ENCODE measurements at regions not wholly inside any gene's neighbourhood (a gene's known extent, or its start where the extent isn't known, plus 50 kb on each side); places are given as distances from the start of the nearest gene placed in this dataset.

GRCh38 chr10:43760514-43760913, 111.8 kb upstream of the ZNF32 start:
- Histone ChIP-seq H3K36me3 (ENCODE audit: control insufficient read depth, insufficient read depth, low read length) (no peaks in the 10 kb centered on the region), H3K27me3 (ENCODE audit: control insufficient read depth, insufficient read depth, low read length) (no peaks in the 10 kb centered on the region), H3K4me3 (ENCODE audit: low read depth, low read length) (no peak overlapping the region)
- DNase-seq (ENCODE audit: low read depth) (no peak), FAIRE-seq (no peak)
- no peak for TF ChIP-seq CTCF (IDR thresholded peaks at IDR 0.05; ENCODE audit: insufficient read depth, low read length, severe bottlenecking)

GRCh38 chr10:43759216-43759615, 110.5 kb upstream of the ZNF32 start:
- Histone ChIP-seq H3K27me3 (ENCODE audit: control insufficient read depth, insufficient read depth, low read length) (no peaks in the 10 kb centered on the region), H3K36me3 (ENCODE audit: control insufficient read depth, insufficient read depth, low read length) (no peaks in the 10 kb centered on the region), H3K4me3 (ENCODE audit: low read depth, low read length) (no peak overlapping the region)
- DNase-seq (ENCODE audit: low read depth) (no peak), FAIRE-seq (no peak)
- TF ChIP-seq CTCF (IDR thresholded peaks at IDR 0.05; ENCODE audit: insufficient read depth, low read length, severe bottlenecking): no peak

- FAIRE-seq (no peak), DNase-seq (ENCODE audit: low read depth) (no peak)
- no peaks in the 10 kb centered on the region for H3K27me3 ChIP-seq (ENCODE audit: control insufficient read depth, insufficient read depth, low read length)
- no peak overlapping the region for H3K4me3 ChIP-seq (ENCODE audit: low read depth, low read length)
- H3K36me3 ChIP-seq (ENCODE audit: control insufficient read depth, insufficient read depth, low read length): no peaks in the 10 kb centered on the region
- TF ChIP-seq CTCF (IDR thresholded peaks at IDR 0.05; ENCODE audit: insufficient read depth, low read length, severe bottlenecking): no peak
Observed at GRCh38 chr10:43756341-43756740, 107.7 kb upstream of the ZNF32 start.

- Histone ChIP-seq H3K27me3 (ENCODE audit: control insufficient read depth, insufficient read depth, low read length) (no peaks in the 10 kb centered on the region), H3K4me3 (ENCODE audit: low read depth, low read length) (no peak overlapping the region), H3K36me3 (ENCODE audit: control insufficient read depth, insufficient read depth, low read length) (no peaks in the 10 kb centered on the region)
- FAIRE-seq (no peak), DNase-seq (ENCODE audit: low read depth) (no peak)
- no peak for TF ChIP-seq CTCF (IDR thresholded peaks at IDR 0.05; ENCODE audit: insufficient read depth, low read length, severe bottlenecking)
Observed at GRCh38 chr10:43754569-43755260, 106.0 kb upstream of the ZNF32 start.

GRCh38 chr10:43753397-43754061, 104.8 kb upstream of the ZNF32 start:
- H3K36me3 ChIP-seq (ENCODE audit: control insufficient read depth, insufficient read depth, low read length): no peaks in the 10 kb centered on the region
- H3K4me3 ChIP-seq (ENCODE audit: low read depth, low read length): no peak overlapping the region
- TF ChIP-seq CTCF (IDR thresholded peaks at IDR 0.05; ENCODE audit: insufficient read depth, low read length, severe bottlenecking): no peak
- DNase-seq (ENCODE audit: low read depth) (no peak), FAIRE-seq (no peak)
- no peaks in the 10 kb centered on the region for H3K27me3 ChIP-seq (ENCODE audit: control insufficient read depth, insufficient read depth, low read length)

Data from bronchial epithelial cell (primary cell).